GM23338 (cell line): ENCODE measurements at regions not wholly inside any gene's neighbourhood (a gene's known extent, or its start where the extent isn't known, plus 50 kb on each side); places are given as distances from the start of the nearest gene placed in this dataset.

Experiments
- ATAC-seq: fragments of 200-7000 bp; cut with Tn5 transposase; 3 replicates; pipeline ENCODE4 v1.9.1; 2020
- DNase-seq: peaks from one replicate; pipeline ENCODE4 v3.0.0-alpha.2; 2015; ENCODE audit warnings: low spot score
- H2AFZ ChIP-seq: fragments of 200-600 bp; sonication (generic); 2 replicates; pipeline ENCODE4 v1.8.0; 2016; ENCODE audit warnings: antibody characterized with exemption, mild to moderate bottlenecking, moderate library complexity
- H3F3A ChIP-seq: fragments of 200-600 bp; sonication (generic); replicated peaks from 2 replicates; pipeline ENCODE4 v1.8.0; 2017; ENCODE audit warnings: antibody characterized with exemption, mixed run types, low read depth
- H3K27ac ChIP-seq: fragments of 200-600 bp; sonication (generic); 2 replicates; pipeline ENCODE4 v1.6.1; 2016; ENCODE audit warnings: low read depth
- H3K27me3 ChIP-seq: fragments of 200-600 bp; sonication (generic); 2 replicates; pipeline ENCODE4 v1.8.0; 2016; ENCODE audit warnings: mild to moderate bottlenecking, mixed run types, moderate library complexity; ENCODE audit not compliant: insufficient read depth
- H3K36me3 ChIP-seq: fragments of 200-600 bp; sonication (generic); 2 replicates; pipeline ENCODE4 v1.8.0; 2016; ENCODE audit warnings: mild to moderate bottlenecking; ENCODE audit not compliant: insufficient read depth
- H3K4me1 ChIP-seq: fragments of 200-600 bp; sonication (generic); 2 replicates; pipeline ENCODE4 v1.8.0; 2016; ENCODE audit warnings: mild to moderate bottlenecking, moderate library complexity; ENCODE audit not compliant: insufficient read depth
- H3K4me2 ChIP-seq: fragments of 200-600 bp; sonication (generic); 2 replicates; pipeline ENCODE4 v1.7.1; 2017; ENCODE audit warnings: mixed run types
- H3K4me3 ChIP-seq: fragments of 200-600 bp; sonication (generic); 2 replicates; pipeline ENCODE4 v1.6.1; 2016; ENCODE audit warnings: mixed run types
- H3K79me2 ChIP-seq: fragments of 200-600 bp; sonication (generic); replicated peaks from 2 replicates; pipeline ENCODE4 v1.8.0; 2017; ENCODE audit warnings: mild to moderate bottlenecking; ENCODE audit not compliant: insufficient read depth
- H3K9me2 ChIP-seq: fragments of 200-600 bp; sonication (generic); 2 replicates; pipeline ENCODE4 v1.8.0; 2017; ENCODE audit not compliant: insufficient read depth
- H4K20me1 ChIP-seq: fragments of 200-600 bp; sonication (generic); replicated peaks from 2 replicates; pipeline ENCODE4 v1.8.0; 2017; ENCODE audit warnings: mild to moderate bottlenecking; ENCODE audit not compliant: insufficient read depth
- H3K27ac Mint-ChIP-seq: 2 replicates; pipeline ENCODE4 v1.8.0; 2020; ENCODE audit warnings: inconsistent platforms, mild to moderate bottlenecking, moderate library complexity, mixed read lengths
- H3K27me3 Mint-ChIP-seq: 3 replicates; pipeline ENCODE4 v1.8.0; 2022; ENCODE audit warnings: low read depth, mild to moderate bottlenecking, moderate library complexity, mixed read lengths, inconsistent platforms; ENCODE audit not compliant: insufficient read depth, poor library complexity
- H3K36me3 Mint-ChIP-seq: 3 replicates; pipeline ENCODE4 v1.8.0; 2021; ENCODE audit warnings: low read depth, mild to moderate bottlenecking, inconsistent platforms, moderate library complexity, mixed read lengths
- H3K4me1 Mint-ChIP-seq: 3 replicates; pipeline ENCODE4 v1.8.0; 2020; ENCODE audit warnings: mild to moderate bottlenecking, inconsistent platforms, mixed read lengths
- H3K4me3 Mint-ChIP-seq: 3 replicates; pipeline ENCODE4 v1.8.0; 2021; ENCODE audit warnings: moderate library complexity, mild to moderate bottlenecking, inconsistent platforms, mixed read lengths
- H3K9me3 Mint-ChIP-seq: 3 replicates; pipeline ENCODE4 v1.8.0; 2020; ENCODE audit warnings: moderate library complexity, mild to moderate bottlenecking, inconsistent platforms, mixed read lengths
- CREB1 ChIP-seq: fragments of 250-450 bp; sonication (Bioruptor Pico); IDR thresholded peaks from 2 replicates; pipeline ENCODE4 v1.5.0; 2020; ENCODE audit warnings: low read depth, mild to moderate bottlenecking, moderate library complexity
- EZH2phosphoT487 ChIP-seq: fragments of 200-600 bp; sonication (generic); IDR thresholded peaks from one replicate; pipeline ENCODE4 v1.8.1; 2018; ENCODE audit warnings: antibody characterized with exemption; ENCODE audit not compliant: unreplicated experiment
- JUNB ChIP-seq: IDR thresholded peaks from one replicate; pipeline ENCODE4 v1.6.1; 2016; ENCODE audit warnings: antibody characterized with exemption; ENCODE audit not compliant: unreplicated experiment
- NANOG ChIP-seq: IDR thresholded peaks from 2 replicates; pipeline ENCODE4 v1.6.1; 2016; ENCODE audit warnings: antibody characterized with exemption, borderline replicate concordance
- POLR2AphosphoS5 ChIP-seq: IDR thresholded peaks from 2 replicates; pipeline ENCODE4 v1.6.1; 2016; ENCODE audit warnings: antibody characterized with exemption, low read depth
- TF ChIP-seq, protein P1 (sequence below): IDR thresholded peaks from one replicate; pipeline ENCODE4 v1.6.1; 2018; ENCODE audit warnings: antibody characterized with exemption; ENCODE audit not compliant: unreplicated experiment
- TF ChIP-seq, protein P2 (sequence below): IDR thresholded peaks from 2 replicates; pipeline ENCODE4 v1.6.1; 2016; ENCODE audit warnings: antibody characterized with exemption
- TF ChIP-seq, protein P3 (sequence below), 2 experiments: fragments of 200-600 bp in 1 of 2; sonication (generic) in 1 of 2; conservative IDR thresholded peaks; 2 replicates each; pipeline versions ENCODE4 v1.5.1 to v1.6.1; 2016 to 2017; ENCODE audit warnings: antibody characterized with exemption in 2 of 2, low read depth in 2 of 2, mild to moderate bottlenecking in 2 of 2, moderate library complexity in 1 of 2

DNA sequence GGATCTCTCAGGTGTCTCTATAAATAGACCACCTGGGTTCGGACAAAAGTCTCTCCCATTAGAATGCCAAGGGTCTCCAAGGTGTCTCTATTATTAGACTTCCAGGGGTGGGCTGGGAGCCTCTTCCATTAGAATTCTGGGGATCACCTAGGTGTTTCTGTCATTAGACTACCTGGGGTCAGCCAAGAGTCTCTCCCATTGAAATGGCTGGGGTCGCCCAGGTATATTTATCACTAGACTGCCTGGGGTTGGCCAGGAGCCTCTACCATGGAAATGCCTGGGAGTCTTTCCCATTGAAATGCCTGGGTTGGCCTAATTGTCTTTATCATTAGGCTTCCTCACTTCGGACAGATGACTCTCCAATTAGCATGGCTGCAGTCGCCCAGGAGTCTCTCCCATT lies 1565.5 kb downstream of the UQCRFS1 start (continued):
- TF ChIP-seq, protein P1, sequence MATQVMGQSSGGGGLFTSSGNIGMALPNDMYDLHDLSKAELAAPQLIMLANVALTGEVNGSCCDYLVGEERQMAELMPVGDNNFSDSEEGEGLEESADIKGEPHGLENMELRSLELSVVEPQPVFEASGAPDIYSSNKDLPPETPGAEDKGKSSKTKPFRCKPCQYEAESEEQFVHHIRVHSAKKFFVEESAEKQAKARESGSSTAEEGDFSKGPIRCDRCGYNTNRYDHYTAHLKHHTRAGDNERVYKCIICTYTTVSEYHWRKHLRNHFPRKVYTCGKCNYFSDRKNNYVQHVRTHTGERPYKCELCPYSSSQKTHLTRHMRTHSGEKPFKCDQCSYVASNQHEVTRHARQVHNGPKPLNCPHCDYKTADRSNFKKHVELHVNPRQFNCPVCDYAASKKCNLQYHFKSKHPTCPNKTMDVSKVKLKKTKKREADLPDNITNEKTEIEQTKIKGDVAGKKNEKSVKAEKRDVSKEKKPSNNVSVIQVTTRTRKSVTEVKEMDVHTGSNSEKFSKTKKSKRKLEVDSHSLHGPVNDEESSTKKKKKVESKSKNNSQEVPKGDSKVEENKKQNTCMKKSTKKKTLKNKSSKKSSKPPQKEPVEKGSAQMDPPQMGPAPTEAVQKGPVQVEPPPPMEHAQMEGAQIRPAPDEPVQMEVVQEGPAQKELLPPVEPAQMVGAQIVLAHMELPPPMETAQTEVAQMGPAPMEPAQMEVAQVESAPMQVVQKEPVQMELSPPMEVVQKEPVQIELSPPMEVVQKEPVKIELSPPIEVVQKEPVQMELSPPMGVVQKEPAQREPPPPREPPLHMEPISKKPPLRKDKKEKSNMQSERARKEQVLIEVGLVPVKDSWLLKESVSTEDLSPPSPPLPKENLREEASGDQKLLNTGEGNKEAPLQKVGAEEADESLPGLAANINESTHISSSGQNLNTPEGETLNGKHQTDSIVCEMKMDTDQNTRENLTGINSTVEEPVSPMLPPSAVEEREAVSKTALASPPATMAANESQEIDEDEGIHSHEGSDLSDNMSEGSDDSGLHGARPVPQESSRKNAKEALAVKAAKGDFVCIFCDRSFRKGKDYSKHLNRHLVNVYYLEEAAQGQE: no peak
- no peak for TF ChIP-seq EZH2phosphoT487

DNA sequence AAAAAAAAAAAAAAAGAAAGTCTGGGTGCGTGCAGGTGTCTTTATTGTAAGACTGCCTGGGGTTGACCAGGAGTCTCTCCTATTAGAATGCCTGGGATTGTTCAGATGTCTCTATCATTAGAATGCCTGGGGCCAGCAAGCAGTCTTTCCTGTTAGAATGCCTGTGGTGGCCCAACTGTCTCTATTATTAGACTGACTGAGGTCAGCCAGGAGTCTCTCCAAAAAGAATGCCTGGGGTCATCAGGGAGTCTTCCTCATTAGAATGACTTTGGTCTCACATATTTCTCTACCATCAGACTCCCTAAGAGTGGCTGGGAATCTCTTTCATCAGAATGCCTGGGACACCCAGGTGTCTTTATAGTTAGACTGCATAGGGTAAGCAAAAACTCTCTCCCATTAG lies 1577.5 kb downstream of the UQCRFS1 start:
- Mint-ChIP-seq H3K4me3 (no peak overlapping the region), H3K9me3 (peaks cover 70% of the 10 kb centered on the region), H3K4me1 (no peaks in the 10 kb centered on the region), H3K27ac (no peak overlapping the region), H3K36me3 (peaks cover 35% of the 10 kb centered on the region; the same call in 2 of the 3 replicates), H3K27me3 (no peaks in the 10 kb centered on the region)
- DNase-seq (no peak), ATAC-seq (no peak)
- Histone ChIP-seq H3K4me2 (no peak overlapping the region), H3K9me2 (no peaks in the 10 kb centered on the region), H3K4me3 (no peak overlapping the region), H3K36me3 (peaks cover 18% of the 10 kb centered on the region; the same call in 1 of the 2 replicates), H3F3A (no peaks in the 10 kb centered on the region), H3K27me3 (no peaks in the 10 kb centered on the region), H2AFZ (no peak overlapping the region), H3K79me2 (no peaks in the 10 kb centered on the region), H4K20me1 (no peaks in the 10 kb centered on the region), H3K27ac (no peak overlapping the region), H3K4me1 (no peaks in the 10 kb centered on the region)
- TF ChIP-seq, protein P2, sequence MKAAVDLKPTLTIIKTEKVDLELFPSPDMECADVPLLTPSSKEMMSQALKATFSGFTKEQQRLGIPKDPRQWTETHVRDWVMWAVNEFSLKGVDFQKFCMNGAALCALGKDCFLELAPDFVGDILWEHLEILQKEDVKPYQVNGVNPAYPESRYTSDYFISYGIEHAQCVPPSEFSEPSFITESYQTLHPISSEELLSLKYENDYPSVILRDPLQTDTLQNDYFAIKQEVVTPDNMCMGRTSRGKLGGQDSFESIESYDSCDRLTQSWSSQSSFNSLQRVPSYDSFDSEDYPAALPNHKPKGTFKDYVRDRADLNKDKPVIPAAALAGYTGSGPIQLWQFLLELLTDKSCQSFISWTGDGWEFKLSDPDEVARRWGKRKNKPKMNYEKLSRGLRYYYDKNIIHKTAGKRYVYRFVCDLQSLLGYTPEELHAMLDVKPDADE: no peak
- TF ChIP-seq EZH2phosphoT487: no peak
- TF ChIP-seq JUNB: no peak
- no peak for TF ChIP-seq NANOG
- TF ChIP-seq, protein P3, sequence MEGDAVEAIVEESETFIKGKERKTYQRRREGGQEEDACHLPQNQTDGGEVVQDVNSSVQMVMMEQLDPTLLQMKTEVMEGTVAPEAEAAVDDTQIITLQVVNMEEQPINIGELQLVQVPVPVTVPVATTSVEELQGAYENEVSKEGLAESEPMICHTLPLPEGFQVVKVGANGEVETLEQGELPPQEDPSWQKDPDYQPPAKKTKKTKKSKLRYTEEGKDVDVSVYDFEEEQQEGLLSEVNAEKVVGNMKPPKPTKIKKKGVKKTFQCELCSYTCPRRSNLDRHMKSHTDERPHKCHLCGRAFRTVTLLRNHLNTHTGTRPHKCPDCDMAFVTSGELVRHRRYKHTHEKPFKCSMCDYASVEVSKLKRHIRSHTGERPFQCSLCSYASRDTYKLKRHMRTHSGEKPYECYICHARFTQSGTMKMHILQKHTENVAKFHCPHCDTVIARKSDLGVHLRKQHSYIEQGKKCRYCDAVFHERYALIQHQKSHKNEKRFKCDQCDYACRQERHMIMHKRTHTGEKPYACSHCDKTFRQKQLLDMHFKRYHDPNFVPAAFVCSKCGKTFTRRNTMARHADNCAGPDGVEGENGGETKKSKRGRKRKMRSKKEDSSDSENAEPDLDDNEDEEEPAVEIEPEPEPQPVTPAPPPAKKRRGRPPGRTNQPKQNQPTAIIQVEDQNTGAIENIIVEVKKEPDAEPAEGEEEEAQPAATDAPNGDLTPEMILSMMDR (conservative IDR thresholded peaks at IDR 0.05; ENCODE audit: low read depth in 2 of 2): no peak
- no peak for TF ChIP-seq POLR2AphosphoS5

DNA sequence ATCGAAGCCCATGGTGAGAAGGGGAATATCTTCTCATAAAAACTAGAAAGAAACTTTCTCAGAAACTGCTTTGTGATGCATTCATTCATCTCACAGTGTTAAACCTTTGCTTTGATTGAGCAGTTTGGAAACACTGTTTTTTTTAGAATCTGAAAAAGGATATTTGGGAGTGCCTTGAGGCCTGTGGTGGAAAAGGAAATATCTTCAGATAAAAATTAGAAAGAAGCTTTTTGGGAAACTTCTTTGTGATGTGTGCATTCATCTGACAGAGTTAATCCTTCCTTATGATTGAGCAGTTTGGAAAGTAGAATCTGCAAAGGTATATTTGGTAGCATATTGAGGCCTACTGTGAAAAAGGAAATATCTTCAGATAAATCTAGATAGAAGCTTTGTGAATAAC lies 1594.9 kb downstream of the UQCRFS1 start:
- H2AFZ ChIP-seq: no peak overlapping the region
- Mint-ChIP-seq H3K27ac (no peak overlapping the region), H3K9me3 (peaks cover 100% of the 10 kb centered on the region), H3K27me3 (no peaks in the 10 kb centered on the region), H3K36me3 (peaks cover 27% of the 10 kb centered on the region; the same call in 2 of the 3 replicates), H3K4me3 (no peak overlapping the region), H3K4me1 (no peaks in the 10 kb centered on the region)
- H3K9me2 ChIP-seq: no peaks in the 10 kb centered on the region
- H3K27ac ChIP-seq: no peak overlapping the region
- H4K20me1 ChIP-seq: no peaks in the 10 kb centered on the region
- H3K4me2 ChIP-seq: no peak overlapping the region
- no peaks in the 10 kb centered on the region for H3F3A ChIP-seq
- DNase-seq (no peak), ATAC-seq (no peak)
- H3K36me3 ChIP-seq: peaks cover 16% of the 10 kb centered on the region
- no peaks in the 10 kb centered on the region for H3K27me3 ChIP-seq
- H3K4me3 ChIP-seq: no peak overlapping the region
- TF ChIP-seq POLR2AphosphoS5 (no peak), CREB1 (CRISPR knock-in tag) (no peak)
- no peaks in the 10 kb centered on the region for H3K4me1 ChIP-seq
- no peaks in the 10 kb centered on the region for H3K79me2 ChIP-seq
